SK-MEL-5 (cell line): ENCODE measurements at regions not wholly inside any gene's neighbourhood (a gene's known extent, or its start where the extent isn't known, plus 50 kb on each side); places are given as distances from the start of the nearest gene placed in this dataset.
"Not testable (repeated sequence)": the region's sequence is repeated elsewhere in the genome, so short reads cannot be mapped to it uniquely, and the experiment has no call there.

ENCODE experiments used
- DNase-seq: peaks from one replicate; pipeline ENCODE4 v3.0.0-alpha.2; 2016; ENCODE audit warnings: low read depth, low spot score
- in situ Hi-C: cut with HindIII; loops from 2 replicates; pipeline ENCODE4 v1.10.0; 2016; ENCODE audit warnings: low sequenced_read_pairs, high pct_unique_total_duplicates, low pct_unique_long_range_greater_than_20kb

DNA sequence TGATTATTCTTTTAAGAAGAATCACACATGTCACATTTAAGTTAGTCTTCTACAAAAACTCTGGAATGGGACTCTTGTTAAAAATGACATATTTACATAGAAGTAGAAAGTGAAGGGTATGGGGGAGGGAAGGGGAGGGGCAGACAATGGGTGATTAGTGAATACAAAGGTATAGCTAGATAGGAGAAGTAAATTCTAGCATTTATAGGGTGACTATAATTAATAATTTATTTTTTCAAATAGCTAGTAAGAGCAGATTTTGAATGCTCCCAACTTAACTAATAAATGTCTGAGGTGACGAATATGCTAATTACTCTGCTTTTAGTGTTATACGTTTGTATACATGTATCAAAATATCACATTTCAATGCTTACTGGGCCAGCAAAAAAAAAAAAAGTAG is 59.4 kb downstream of the BLTP3B start:
- in situ Hi-C loops, result no loop called here
- DNase-seq, result no peak

DNA sequence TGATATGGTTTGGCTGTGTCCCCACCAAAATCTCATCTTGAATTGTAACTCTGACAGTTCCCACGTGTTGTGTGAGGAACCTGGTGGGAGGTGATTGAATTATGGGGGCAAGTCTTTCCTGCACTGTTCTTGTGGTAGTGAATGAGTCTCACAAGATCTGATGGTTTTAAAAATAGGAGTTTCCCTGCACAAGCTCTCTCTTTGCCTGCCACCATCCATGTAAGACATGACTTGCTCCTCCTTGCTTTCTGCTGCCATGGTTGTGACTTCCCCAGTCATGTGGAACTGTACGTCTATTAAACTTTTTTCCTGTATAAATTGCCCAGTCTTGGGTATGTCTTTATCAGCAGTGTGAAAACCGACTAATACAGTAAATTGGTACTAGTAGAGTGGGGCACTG is 63.9 kb downstream of the BLTP3B start:
- in situ Hi-C loops, DNase-seq: not testable (repeated sequence)

DNA sequence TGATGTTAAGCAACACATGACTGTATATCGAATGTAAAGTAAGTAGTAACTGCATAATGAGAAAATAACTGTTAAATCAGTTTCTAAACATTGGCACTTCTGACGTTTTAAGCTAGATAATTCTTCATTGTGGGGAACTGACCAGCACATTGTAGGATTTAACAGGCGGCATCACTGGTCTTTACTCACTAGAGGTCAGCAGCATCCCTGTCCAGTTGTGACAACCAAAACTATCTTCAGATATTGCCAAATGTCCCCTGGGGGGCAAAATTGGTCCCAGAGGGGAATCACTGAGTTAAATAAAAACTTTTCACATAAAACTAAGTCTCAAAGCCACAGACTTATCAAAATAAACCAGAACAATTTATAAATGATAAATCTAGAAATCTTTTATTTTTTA is 65.3 kb downstream of the BLTP3B start:
- peak; percentile 42 for DNase-seq
- in situ Hi-C loops, result no loop called here

DNA sequence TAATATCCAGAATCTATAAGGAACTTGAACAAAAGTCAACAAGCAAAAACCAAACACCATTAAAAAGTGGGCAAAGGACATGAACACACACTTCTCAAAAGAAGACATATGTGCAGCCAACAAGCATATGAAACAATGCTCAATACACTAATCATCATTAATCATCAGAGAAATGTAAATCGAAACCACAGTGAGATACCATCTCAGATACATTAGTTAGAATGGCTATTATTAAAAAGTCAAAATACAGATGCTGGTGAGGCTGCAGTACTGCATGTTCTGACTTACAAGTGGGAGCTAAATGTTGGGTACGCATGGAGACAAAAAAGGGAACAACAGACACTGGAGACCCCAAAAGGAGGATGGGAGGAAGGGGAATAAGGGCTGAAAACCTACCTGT is 67.1 kb downstream of the BLTP3B start:
- DNase-seq, result no peak
- in situ Hi-C loops, result no loop called here

DNA sequence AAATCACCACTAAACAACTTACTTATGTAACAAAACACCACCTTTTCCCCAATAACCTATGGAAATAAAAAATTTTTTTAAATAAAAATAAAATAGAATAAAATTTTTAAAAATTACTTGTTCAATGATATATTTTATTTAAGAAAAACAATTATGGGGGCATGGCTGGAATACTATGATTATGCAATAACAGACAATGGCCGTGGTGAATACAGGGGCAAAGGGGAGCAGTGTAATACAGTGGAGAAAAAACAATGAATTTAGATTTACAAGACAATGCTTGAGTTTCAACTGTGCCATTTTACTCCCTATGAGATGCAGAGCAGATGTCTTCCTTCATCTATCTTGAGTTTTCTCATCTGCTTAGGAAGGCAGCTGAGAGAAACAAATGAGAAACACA is 72.9 kb downstream of the BLTP3B start:
- no peak for DNase-seq
- in situ Hi-C loops, result no loop called here

DNA sequence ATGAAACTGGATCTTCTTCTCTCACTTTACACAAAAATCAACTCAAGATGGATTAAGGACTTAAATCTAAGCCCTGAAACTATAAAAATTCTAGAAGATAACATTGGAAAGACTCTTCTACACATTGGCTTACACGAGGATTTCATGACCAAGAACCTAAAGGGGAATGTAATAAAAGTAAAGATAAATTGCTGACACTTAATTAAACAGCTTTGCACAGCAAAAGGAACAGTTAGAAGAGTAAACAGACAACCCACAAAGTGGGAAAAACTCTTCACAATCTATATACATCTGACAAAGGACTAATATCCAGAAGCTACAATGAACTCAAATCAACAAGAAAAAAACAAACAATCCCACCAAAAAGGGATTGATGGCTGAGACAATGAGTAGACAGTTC is 74.4 kb downstream of the BLTP3B start:
- in situ Hi-C loops, result no loop called here
- no peak for DNase-seq

DNA sequence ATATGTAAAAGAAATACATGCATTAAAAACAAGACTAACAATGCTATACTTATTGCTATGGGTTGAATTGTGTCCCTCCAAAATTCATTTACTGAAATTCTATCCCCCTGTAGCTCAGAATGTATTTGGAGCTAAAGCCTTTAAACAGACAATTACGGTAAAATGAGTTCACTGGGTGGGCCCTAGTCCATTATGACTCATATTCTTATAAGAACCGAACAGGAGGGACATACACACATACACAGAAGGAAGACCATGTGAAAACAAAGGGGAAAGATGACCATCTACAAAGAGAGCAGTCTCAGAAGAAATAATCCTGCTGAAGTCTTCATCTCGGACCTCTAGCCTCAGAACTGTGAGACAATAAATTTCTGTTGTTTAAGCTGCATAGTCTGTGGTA is 77.1 kb upstream of the ANKS1B start:
- DNase-seq, result no peak
- in situ Hi-C loops, result no loop called here

DNA sequence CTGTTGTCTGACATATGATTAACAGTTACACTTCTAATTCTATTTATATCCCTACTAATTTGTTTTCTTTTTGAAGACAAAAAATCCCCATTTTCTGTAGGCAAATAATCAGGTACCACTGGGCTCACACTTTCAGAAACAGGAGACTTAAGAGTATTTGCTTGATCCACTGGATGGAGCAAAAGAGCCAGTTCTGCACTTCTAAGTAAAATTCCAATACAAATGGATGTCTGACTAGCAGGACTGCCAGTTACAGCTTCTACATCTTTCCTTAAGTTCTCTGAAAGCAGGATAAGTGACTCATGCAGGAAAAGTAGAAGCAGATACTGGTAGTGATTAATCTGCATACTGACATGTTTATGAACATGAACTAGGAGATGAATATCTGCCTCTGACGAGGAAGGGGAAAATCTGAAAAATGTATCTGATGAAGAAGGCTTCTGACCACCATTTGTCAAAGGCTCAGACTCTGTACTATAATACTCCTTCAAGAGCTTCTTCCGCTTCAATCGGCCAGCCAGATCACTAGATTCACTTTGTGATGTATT is 73.8 kb upstream of the ANKS1B start:
- DNase-seq, result peak; percentile 38
- in situ Hi-C loops, result no loop called here

DNA sequence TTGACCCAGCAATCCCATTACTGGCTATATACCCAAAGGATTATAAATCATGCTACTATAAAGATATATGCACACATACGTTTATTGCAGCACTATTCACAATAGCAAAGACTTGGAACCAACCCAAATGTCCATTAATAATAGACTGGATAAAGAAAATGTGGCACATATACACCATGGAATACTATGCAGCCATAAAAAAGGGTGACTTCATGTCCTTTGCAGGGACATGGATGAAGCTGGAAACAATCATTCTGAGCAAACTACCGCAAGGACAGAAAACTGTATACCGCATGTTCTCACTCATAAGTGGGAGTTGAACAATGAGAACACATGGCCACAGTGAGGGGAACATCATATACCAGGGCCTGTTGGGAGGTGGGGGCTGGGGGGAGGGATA is 61.5 kb upstream of the ANKS1B start:
- DNase-seq, in situ Hi-C loops: not testable (repeated sequence)

DNA sequence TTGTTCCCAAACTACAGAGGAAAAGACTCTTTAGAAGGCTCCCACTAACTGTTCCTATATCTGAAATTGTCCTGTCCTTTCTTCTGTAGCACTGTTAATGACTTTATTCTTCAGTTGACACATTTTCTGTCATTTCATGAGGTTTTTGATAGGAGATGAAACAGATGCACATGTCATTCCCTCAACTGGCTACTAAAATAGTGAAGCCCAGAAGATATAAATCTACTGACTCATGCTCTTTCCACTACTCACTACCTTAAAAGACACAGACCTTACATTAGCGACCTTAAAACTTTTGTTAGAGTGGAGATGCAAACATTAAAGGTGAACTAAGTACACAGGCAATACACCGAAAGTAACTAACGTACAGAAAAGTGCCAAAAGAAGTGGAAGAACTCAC is 59.5 kb upstream of the ANKS1B start:
- DNase-seq, result no peak
- in situ Hi-C loops, result no loop called here

DNA sequence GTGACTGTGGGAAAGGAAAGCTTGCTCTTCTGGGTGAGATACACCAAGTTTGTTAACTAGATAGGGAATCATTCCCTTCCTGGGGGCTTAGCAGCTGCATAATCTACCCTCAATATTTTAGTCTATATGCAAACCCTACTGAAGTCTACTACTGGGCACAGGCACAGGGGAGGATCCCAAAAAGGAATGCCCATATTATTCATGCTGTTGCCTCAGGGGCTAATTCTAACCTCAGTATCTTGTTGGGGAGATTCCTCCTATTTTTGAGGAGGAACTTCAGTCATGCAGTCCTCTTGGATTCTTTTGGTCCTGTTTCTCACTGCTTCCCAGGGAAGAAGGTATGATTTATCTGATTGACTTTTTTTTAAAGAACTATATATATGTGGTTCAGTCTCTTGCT is 58.9 kb upstream of the ANKS1B start:
- no peak for DNase-seq
- in situ Hi-C loops, result no loop called here
